Left lung (tissue), 4 donors: ENCODE measurements at regions not wholly inside any gene's neighbourhood (a gene's known extent, or its start where the extent isn't known, plus 50 kb on each side); places are given as distances from the start of the nearest gene placed in this dataset.

Experiments
- ATAC-seq: fragments of 200-7000 bp; cut with Tn5 transposase; one replicate; pipeline ENCODE4 v1.9.1; 2020; ENCODE audit warnings: moderate library complexity
- DNase-seq, 4 donors: peaks; one replicate each; pipeline ENCODE4 v3.0.0-alpha.2; 2013 to 2020
- H3K27ac ChIP-seq, 2 donors: fragments of 200-600 bp; sonication (generic) in 1 of 2; one replicate each; pipeline versions ENCODE4 v1.5.0 to v1.8.0; 2020 to 2021
- H3K27me3 ChIP-seq, 2 donors: fragments of 200-600 bp; sonication (generic) in 1 of 2; one replicate each; pipeline versions ENCODE4 v1.5.0 to v1.8.0; 2020 to 2021
- H3K36me3 ChIP-seq, 2 donors: fragments of 200-600 bp; sonication (generic) in 1 of 2; one replicate each; pipeline versions ENCODE4 v1.5.0 to v1.8.0; 2020 to 2021
- H3K4me1 ChIP-seq, 2 donors: fragments of 200-600 bp; one replicate each; pipeline ENCODE4 v1.8.0; 2021
- H3K4me3 ChIP-seq, 2 donors: fragments of 200-600 bp; sonication (generic) in 1 of 2; one replicate each; pipeline versions ENCODE4 v1.5.0 to v1.8.0; 2020 to 2021; ENCODE audit warnings: mild to moderate bottlenecking in 1 of 2
- H3K9me3 ChIP-seq, 2 donors: fragments of 200-600 bp; sonication (generic) in 1 of 2; one replicate each; pipeline versions ENCODE4 v1.5.0 to v1.8.0; 2020 to 2021
- CTCF ChIP-seq, 2 donors: fragments of 200-600 bp; sonication (generic) in 1 of 2; IDR thresholded peaks; one replicate each; pipeline versions ENCODE4 v1.5.0 to v1.8.0; 2021; ENCODE audit warnings: antibody characterized with exemption in 2 of 2
- intact Hi-C, 2 donors: fragments of 100-400 bp; cut with DNase I; formaldehyde crosslinking; loops; one replicate each; pipeline versions ENCODE4 v1.11.2 to v1.14.2; 2022
- donor health status: DM: no; HTN: yes; CAD: no.
- donor health status: DM: no; HTN: no; CAD: no.

- intact Hi-C loops, result no loop called here
Measured at GRCh38 chr10:65796472-65796871, 1129.4 kb upstream of the LRRTM3 start.

GRCh38 chr10:65798133-65798532 is 1127.7 kb upstream of the LRRTM3 start:
- Histone ChIP-seq H3K27ac (no peak overlapping the region), H3K4me1 (no peaks in the 10 kb centered on the region), H3K36me3 (no peaks in the 10 kb centered on the region), H3K27me3 (no peaks in the 10 kb centered on the region), H3K4me3 (no peak overlapping the region), H3K9me3 (peaks cover 0 to 3% of the 10 kb centered on the region in 2 donors)
- DNase-seq, result no peak
- TF ChIP-seq CTCF (IDR thresholded peaks at IDR 0.05), result no peak
- intact Hi-C loops, result no loop called here
- ATAC-seq, result no peak

More at GRCh38 chr10:65796472-65796871, 1129.4 kb upstream of the LRRTM3 start:
- H3K27me3 ChIP-seq, result no peaks in the 10 kb centered on the region
- H3K4me3 ChIP-seq, result no peak overlapping the region
- no peak for TF ChIP-seq CTCF (IDR thresholded peaks at IDR 0.05)
- no peak for DNase-seq
- H3K27ac ChIP-seq, result no peak overlapping the region
- peaks cover 0 to 3% of the 10 kb centered on the region in 2 donors for H3K9me3 ChIP-seq
- no peaks in the 10 kb centered on the region for H3K4me1 ChIP-seq
- no peaks in the 10 kb centered on the region for H3K36me3 ChIP-seq
- ATAC-seq, result no peak

- Histone ChIP-seq H3K4me3 (no peak overlapping the region), H3K4me1 (no peaks in the 10 kb centered on the region), H3K36me3 (no peaks in the 10 kb centered on the region), H3K9me3 (no peaks in the 10 kb centered on the region), H3K27ac (no peak overlapping the region), H3K27me3 (no peaks in the 10 kb centered on the region)
- intact Hi-C loops, result no loop called here
- DNase-seq, result no peak
- no peak for TF ChIP-seq CTCF (IDR thresholded peaks at IDR 0.05)
- ATAC-seq, result no peak
Measured at GRCh38 chr10:65802391-65802790, 1123.4 kb upstream of the LRRTM3 start.

- Histone ChIP-seq H3K27me3 (no peaks in the 10 kb centered on the region), H3K4me1 (no peaks in the 10 kb centered on the region), H3K4me3 (no peak overlapping the region), H3K36me3 (no peaks in the 10 kb centered on the region), H3K27ac (no peak overlapping the region), H3K9me3 (no peaks in the 10 kb centered on the region)
- ATAC-seq, result no peak
- no peak for TF ChIP-seq CTCF (IDR thresholded peaks at IDR 0.05)
- no peak for DNase-seq
- intact Hi-C loops, result no loop called here
Measured at GRCh38 chr10:65805511-65805910, 1120.3 kb upstream of the LRRTM3 start.

GRCh38 chr10:65805993-65806392 is 1119.8 kb upstream of the LRRTM3 start:
- DNase-seq (no peak), ATAC-seq (peak; percentile 50)
- TF ChIP-seq CTCF (IDR thresholded peaks at IDR 0.05), result no peak

More at GRCh38 chr10:65805993-65806392, 1119.8 kb upstream of the LRRTM3 start:
- no peaks in the 10 kb centered on the region for H3K27me3 ChIP-seq
- H3K9me3 ChIP-seq, result no peaks in the 10 kb centered on the region
- no peak overlapping the region for H3K27ac ChIP-seq
- no peaks in the 10 kb centered on the region for H3K36me3 ChIP-seq
- no peaks in the 10 kb centered on the region for H3K4me1 ChIP-seq
- no peak overlapping the region for H3K4me3 ChIP-seq
- intact Hi-C loops, result no loop called here
